Vagina (tissue), 2 donors: ENCODE measurements at regions not wholly inside any gene's neighbourhood (a gene's known extent, or its start where the extent isn't known, plus 50 kb on each side); places are given as distances from the start of the nearest gene placed in this dataset.
"Not testable (repeated sequence)": the region's sequence is repeated elsewhere in the genome, so short reads cannot be mapped to it uniquely, and the experiment has no call there.

Source experiments
- DNase-seq, 2 donors: peaks; one replicate each; pipeline ENCODE4 v3.0.0-alpha.2; 2017; ENCODE audit errors: extremely low spot score in 2 of 2
- H3K27ac ChIP-seq: fragments of 200-600 bp; sonication (generic); one replicate; pipeline ENCODE4 v1.5.1; 2019
- H3K27me3 ChIP-seq: fragments of 200-600 bp; sonication (generic); one replicate; pipeline ENCODE4 v1.5.1; 2019
- H3K36me3 ChIP-seq, 2 donors: fragments of 200-600 bp; sonication (generic); one replicate each; pipeline ENCODE4 v1.5.1; 2017 to 2019
- H3K4me1 ChIP-seq: fragments of 200-600 bp; sonication (generic); one replicate; pipeline ENCODE4 v1.5.1; 2019
- H3K4me3 ChIP-seq, 2 donors: fragments of 200-600 bp; sonication (generic); 1 replicate in 1 of 2; 2 replicates in 1 of 2; pipeline ENCODE4 v1.5.1; 2016 to 2019
- H3K9me3 ChIP-seq: fragments of 200-600 bp; sonication (generic); one replicate; pipeline ENCODE4 v1.5.1; 2019
- POLR2A ChIP-seq, 2 donors: fragments of 450-650 bp; IDR thresholded peaks; one replicate each; pipeline ENCODE4 v1.6.1; 2017; ENCODE audit warnings: antibody characterized with exemption in 2 of 2, mild to moderate bottlenecking in 2 of 2, moderate library complexity in 2 of 2
- POLR2AphosphoS5 ChIP-seq, 2 donors: sonication (generic); formaldehyde crosslinking; IDR thresholded peaks; one replicate each; pipeline ENCODE4 v1.9.0; 2017; ENCODE audit warnings: antibody characterized with exemption in 2 of 2, mild to moderate bottlenecking in 2 of 2, low read depth in 1 of 2; ENCODE audit not compliant: insufficient read depth in 1 of 2
- intact Hi-C: fragments of 100-400 bp; cut with DNase I; formaldehyde crosslinking; loops from one replicate; pipeline ENCODE4 v1.15.1; 2023
- TF ChIP-seq, protein P1 (sequence below), 3 experiments: fragments of 450-650 bp in 2 of 3; fragments of 200-600 bp in 1 of 3; sonication (generic) in 1 of 3; IDR thresholded peaks; one replicate each; pipeline ENCODE4 v1.5.1; 2017 to 2019; ENCODE audit warnings: antibody characterized with exemption in 3 of 3, mild to moderate bottlenecking in 2 of 3, moderate library complexity in 2 of 3

DNA sequence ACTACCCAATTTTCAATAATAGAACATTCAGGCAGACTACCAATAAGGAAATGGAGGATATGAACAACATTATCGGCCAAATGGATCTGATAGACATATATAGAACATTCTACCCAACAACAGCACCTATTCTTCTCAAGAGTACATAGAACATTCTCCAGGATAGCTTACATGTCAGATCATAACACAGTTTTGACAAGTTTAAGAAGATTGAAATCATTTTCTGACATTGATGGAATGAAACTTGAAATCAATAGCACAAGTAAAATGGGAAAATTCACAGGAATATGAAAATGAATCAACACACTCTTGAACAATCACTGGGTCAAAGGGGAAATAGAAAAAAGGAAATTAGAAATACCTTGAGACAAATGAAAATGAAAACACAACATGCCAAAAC lies 94.6 kb upstream of the MEGF10 start:
- Histone ChIP-seq H3K27me3 (no peaks in the 10 kb centered on the region), H3K9me3 (no peaks in the 10 kb centered on the region), H3K27ac (no peak overlapping the region), H3K4me1 (no peaks in the 10 kb centered on the region), H3K36me3 (no peaks in the 10 kb centered on the region), H3K4me3 (no peak overlapping the region)
- TF ChIP-seq, protein P1, sequence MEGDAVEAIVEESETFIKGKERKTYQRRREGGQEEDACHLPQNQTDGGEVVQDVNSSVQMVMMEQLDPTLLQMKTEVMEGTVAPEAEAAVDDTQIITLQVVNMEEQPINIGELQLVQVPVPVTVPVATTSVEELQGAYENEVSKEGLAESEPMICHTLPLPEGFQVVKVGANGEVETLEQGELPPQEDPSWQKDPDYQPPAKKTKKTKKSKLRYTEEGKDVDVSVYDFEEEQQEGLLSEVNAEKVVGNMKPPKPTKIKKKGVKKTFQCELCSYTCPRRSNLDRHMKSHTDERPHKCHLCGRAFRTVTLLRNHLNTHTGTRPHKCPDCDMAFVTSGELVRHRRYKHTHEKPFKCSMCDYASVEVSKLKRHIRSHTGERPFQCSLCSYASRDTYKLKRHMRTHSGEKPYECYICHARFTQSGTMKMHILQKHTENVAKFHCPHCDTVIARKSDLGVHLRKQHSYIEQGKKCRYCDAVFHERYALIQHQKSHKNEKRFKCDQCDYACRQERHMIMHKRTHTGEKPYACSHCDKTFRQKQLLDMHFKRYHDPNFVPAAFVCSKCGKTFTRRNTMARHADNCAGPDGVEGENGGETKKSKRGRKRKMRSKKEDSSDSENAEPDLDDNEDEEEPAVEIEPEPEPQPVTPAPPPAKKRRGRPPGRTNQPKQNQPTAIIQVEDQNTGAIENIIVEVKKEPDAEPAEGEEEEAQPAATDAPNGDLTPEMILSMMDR (IDR thresholded peaks at IDR 0.05) = no peak
- TF ChIP-seq POLR2AphosphoS5 (IDR thresholded peaks at IDR 0.05; ENCODE audit: insufficient read depth in 1 of 2, low read depth in 1 of 2) = no peak
- TF ChIP-seq POLR2A (IDR thresholded peaks at IDR 0.05) = no peak
- no peak for DNase-seq
- intact Hi-C loops = no loop called here

DNA sequence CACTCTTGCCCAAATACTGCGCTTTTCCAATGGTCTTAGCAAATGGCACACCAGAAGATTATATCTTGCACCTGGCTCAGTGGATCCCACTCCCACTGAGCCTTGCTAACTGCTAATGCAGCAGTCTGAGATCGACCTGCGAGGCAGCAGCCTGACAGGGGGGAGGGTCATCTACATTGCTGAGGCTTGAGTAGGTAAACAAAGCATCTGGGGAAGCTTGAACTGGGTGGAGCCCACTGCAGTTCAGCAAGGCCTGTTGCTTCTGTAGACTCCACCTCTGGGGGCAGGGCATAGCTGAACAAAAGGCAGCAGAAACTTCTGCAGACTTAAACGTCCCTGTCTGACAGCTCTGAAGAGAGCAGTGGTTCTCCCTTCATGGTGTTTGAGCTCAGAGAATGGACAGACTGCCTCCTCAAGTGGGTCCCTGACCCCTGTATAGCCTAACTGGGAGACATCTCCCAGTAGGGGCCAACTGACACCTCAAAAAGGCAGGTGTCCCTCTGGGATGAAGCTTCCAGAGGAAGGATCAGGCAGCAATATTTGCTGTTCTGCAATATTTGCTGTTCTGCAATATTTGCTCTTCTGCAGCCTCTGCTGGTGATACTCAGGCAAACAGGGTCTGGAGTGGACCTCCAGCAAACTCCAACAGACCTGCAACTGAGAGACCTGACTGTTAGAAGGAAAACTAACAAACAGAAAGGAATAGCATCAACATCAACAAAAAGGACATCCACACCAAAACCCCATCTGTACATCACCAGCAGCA lies 93.0 kb upstream of the MEGF10 start:
- H3K27me3 ChIP-seq, intact Hi-C loops, H3K4me3 ChIP-seq, H3K36me3 ChIP-seq, DNase-seq, H3K27ac ChIP-seq, H3K4me1 ChIP-seq, H3K9me3 ChIP-seq: not testable (repeated sequence)

DNA sequence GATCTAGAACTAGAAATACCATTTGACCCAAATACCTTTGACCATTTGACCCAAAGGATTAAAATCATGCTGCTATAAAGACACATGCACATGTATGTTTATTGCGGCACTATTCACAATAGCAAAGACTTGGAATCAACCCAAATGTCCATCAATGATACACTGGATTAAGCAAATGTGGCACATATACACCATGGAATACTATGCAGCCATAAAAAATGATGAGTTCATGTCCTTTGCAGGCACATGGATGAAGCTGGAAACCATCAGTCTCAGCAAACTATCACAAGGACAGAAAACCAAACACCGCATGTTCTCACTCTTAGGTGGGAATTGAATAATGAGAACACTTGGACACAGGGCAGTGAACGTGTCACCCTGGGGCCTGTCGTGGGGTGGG lies 87.9 kb upstream of the MEGF10 start:
- H3K27me3 ChIP-seq, intact Hi-C loops, H3K4me3 ChIP-seq, H3K36me3 ChIP-seq, DNase-seq, H3K9me3 ChIP-seq, H3K4me1 ChIP-seq, H3K27ac ChIP-seq: not testable (repeated sequence)

DNA sequence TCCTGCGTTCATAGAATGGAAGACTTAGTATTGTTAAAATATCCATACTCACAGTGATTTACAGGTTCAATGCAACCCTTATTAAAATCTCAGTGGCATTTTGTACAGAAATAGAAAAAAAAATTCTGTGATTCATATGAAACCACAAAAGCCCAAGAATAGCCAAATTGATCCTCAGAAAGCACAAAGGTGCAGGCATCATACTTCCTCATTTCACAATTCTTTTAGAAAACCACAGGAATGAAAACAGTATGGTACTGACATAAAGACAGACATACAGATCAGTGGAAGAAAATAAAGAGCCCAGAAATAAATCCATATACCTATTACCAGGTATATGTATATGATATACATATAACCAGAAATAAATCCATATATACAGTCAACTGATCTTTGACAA lies 86.8 kb upstream of the MEGF10 start:
- H3K9me3 ChIP-seq = no peaks in the 10 kb centered on the region
- H3K27ac ChIP-seq = no peak overlapping the region
- TF ChIP-seq POLR2AphosphoS5 (IDR thresholded peaks at IDR 0.05; ENCODE audit: insufficient read depth in 1 of 2, low read depth in 1 of 2) (no peak), POLR2A (IDR thresholded peaks at IDR 0.05) (no peak)
- TF ChIP-seq, protein P1 (IDR thresholded peaks at IDR 0.05) = no peak
- H3K27me3 ChIP-seq = no peaks in the 10 kb centered on the region
- DNase-seq = no peak
- intact Hi-C loops = no loop called here
- no peaks in the 10 kb centered on the region for H3K4me1 ChIP-seq
- H3K36me3 ChIP-seq = no peaks in the 10 kb centered on the region
- no peak overlapping the region for H3K4me3 ChIP-seq

DNA sequence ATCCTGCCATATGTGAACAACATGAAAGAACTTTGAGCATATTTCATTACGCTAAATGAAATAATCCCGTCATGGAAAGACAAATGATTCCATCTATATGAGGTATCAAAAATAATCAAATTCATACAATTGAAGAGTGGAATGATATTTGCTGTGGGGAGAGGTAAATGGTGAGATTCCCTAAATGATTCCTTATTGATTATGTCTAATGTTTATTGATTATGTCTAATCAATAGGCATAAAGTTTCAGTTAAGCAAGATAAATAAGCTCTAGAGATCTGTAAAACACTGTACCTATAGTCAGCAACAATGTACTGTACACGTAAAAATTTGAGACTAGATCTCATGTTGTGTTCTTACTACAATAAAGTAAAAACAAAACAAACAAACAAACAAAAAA lies 85.4 kb upstream of the MEGF10 start:
- H3K27me3 ChIP-seq = no peaks in the 10 kb centered on the region
- H3K27ac ChIP-seq = no peak overlapping the region
- H3K4me3 ChIP-seq = no peak overlapping the region
- no peaks in the 10 kb centered on the region for H3K36me3 ChIP-seq
- TF ChIP-seq, protein P1 (IDR thresholded peaks at IDR 0.05) = no peak
- TF ChIP-seq POLR2AphosphoS5 (IDR thresholded peaks at IDR 0.05; ENCODE audit: insufficient read depth in 1 of 2, low read depth in 1 of 2) = no peak
- no peak for TF ChIP-seq POLR2A (IDR thresholded peaks at IDR 0.05)
- no peaks in the 10 kb centered on the region for H3K9me3 ChIP-seq
- intact Hi-C loops = no loop called here
- H3K4me1 ChIP-seq = no peaks in the 10 kb centered on the region
- no peak for DNase-seq

DNA sequence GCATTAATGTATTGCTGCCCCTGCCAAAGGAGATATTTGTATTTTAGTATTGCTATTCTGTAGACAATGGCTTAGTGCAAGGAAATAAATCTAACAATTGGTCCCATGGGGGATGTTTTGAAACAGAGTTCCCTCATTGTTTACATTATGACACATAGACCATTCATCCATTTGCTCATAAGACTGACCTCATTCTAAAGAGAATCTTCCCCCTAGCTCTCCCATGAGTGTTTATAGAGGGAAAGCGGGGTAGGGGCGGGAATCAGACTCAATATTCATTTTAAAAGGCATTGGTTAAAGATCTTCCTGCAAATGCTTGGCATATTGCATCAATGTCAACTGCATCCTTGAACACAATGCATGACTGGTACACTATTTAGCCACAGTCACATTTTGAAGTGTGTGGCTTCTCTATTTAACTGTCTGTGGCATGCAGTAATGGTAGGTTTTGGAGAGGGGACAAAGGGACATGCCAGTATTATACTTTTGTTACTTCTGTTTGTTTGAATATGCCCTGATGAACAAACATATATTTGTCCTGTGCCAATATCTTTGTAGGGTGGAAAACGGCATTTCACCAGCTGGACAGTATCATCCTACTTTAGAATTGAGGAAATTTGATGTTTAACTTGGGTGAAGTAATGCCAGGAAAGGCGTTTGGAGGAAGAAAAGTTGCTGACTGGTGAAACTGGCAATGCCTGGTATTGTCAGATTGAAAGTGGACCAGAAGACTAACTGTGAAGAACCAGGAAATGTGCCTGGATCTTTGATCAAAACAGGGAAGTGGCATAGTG lies 84.1 kb upstream of the MEGF10 start:
- H3K4me1 ChIP-seq = no peaks in the 10 kb centered on the region
- no peaks in the 10 kb centered on the region for H3K9me3 ChIP-seq
- H3K4me3 ChIP-seq = no peak overlapping the region
- intact Hi-C loops = no loop called here
- H3K36me3 ChIP-seq = no peaks in the 10 kb centered on the region
- TF ChIP-seq, protein P1 (IDR thresholded peaks at IDR 0.05) = no peak
- TF ChIP-seq POLR2A (IDR thresholded peaks at IDR 0.05) (no peak), POLR2AphosphoS5 (IDR thresholded peaks at IDR 0.05; ENCODE audit: insufficient read depth in 1 of 2, low read depth in 1 of 2) (no peak)
- H3K27me3 ChIP-seq = no peaks in the 10 kb centered on the region
- H3K27ac ChIP-seq = no peak overlapping the region
- DNase-seq = no peak
